Loucy (cell line): ENCODE measurements at regions not wholly inside any gene's neighbourhood (a gene's known extent, or its start where the extent isn't known, plus 50 kb on each side); places are given as distances from the start of the nearest gene placed in this dataset.

Experiments used
- H2AFZ ChIP-seq: fragments of 200-600 bp; sonication (generic); 2 replicates; pipeline ENCODE4 v1.6.0; 2016; ENCODE audit warnings: antibody characterized with exemption, mild to moderate bottlenecking, low read length, moderate library complexity
- H3F3A ChIP-seq: fragments of 200-600 bp; 2 replicates; pipeline ENCODE4 v1.6.0; 2016; ENCODE audit warnings: antibody characterized with exemption, low read depth, mild to moderate bottlenecking
- H3K27me3 ChIP-seq: fragments of 200-600 bp; sonication (generic); 2 replicates; pipeline ENCODE4 v1.6.1; 2014; ENCODE audit warnings: low read length, mild to moderate bottlenecking; ENCODE audit not compliant: insufficient read depth, poor library complexity, severe bottlenecking
- H3K36me3 ChIP-seq: fragments of 200-600 bp; sonication (generic); 2 replicates; pipeline ENCODE4 v1.6.1; 2016; ENCODE audit warnings: low read length; ENCODE audit not compliant: insufficient read depth
- H3K4me1 ChIP-seq: fragments of 200-600 bp; sonication (generic); 2 replicates; pipeline ENCODE4 v1.5.1; 2014; ENCODE audit warnings: low read length, mild to moderate bottlenecking; ENCODE audit not compliant: insufficient read depth, poor library complexity, severe bottlenecking
- H3K4me2 ChIP-seq: fragments of 200-600 bp; sonication (generic); 2 replicates; pipeline ENCODE4 v1.6.0; 2014; ENCODE audit warnings: antibody characterized with exemption, low read length, low read depth, mild to moderate bottlenecking; ENCODE audit not compliant: poor library complexity, severe bottlenecking
- H3K4me3 ChIP-seq: fragments of 200-600 bp; sonication (generic); 2 replicates; pipeline ENCODE4 v1.5.1; 2014; ENCODE audit warnings: low read length, mild to moderate bottlenecking, mixed read lengths; ENCODE audit not compliant: poor library complexity, severe bottlenecking
- H3K79me2 ChIP-seq: fragments of 200-600 bp; sonication (generic); 2 replicates; pipeline ENCODE4 v1.6.1; 2014; ENCODE audit warnings: low read length; ENCODE audit not compliant: insufficient read depth
- H3K9ac ChIP-seq: fragments of 200-600 bp; sonication (generic); 2 replicates; pipeline ENCODE4 v1.6.0; 2014; ENCODE audit warnings: mild to moderate bottlenecking, low read depth, low read length, moderate library complexity; ENCODE audit not compliant: poor library complexity, severe bottlenecking
- H3K9me2 ChIP-seq: fragments of 200-600 bp; sonication (generic); replicated peaks from 2 replicates; pipeline ENCODE4 v1.6.1; 2016; ENCODE audit warnings: low read depth, low read length, mixed read lengths
- H3K9me3 ChIP-seq: fragments of 200-600 bp; sonication (generic); 2 replicates; pipeline ENCODE4 v1.6.1; 2014; ENCODE audit warnings: mild to moderate bottlenecking, antibody characterized with exemption, low read length, low read depth; ENCODE audit not compliant: insufficient read depth
- H4K20me1 ChIP-seq: fragments of 200-600 bp; sonication (generic); 2 replicates; pipeline ENCODE4 v1.6.0; 2014; ENCODE audit warnings: antibody characterized with exemption, low read length, mild to moderate bottlenecking; ENCODE audit not compliant: insufficient read depth, poor library complexity, severe bottlenecking
- EZH2phosphoT487 ChIP-seq: fragments of 200-600 bp; IDR thresholded peaks from 2 replicates; pipeline ENCODE4 v1.6.1; 2018; ENCODE audit warnings: antibody characterized with exemption, mild to moderate bottlenecking, moderate library complexity, borderline replicate concordance
- TF ChIP-seq, protein P1 (sequence below): fragments of 200-600 bp; sonication (generic); conservative IDR thresholded peaks from 2 replicates; pipeline ENCODE4 v1.5.1; 2014; ENCODE audit warnings: mild to moderate bottlenecking, antibody characterized with exemption, low read length

DNA sequence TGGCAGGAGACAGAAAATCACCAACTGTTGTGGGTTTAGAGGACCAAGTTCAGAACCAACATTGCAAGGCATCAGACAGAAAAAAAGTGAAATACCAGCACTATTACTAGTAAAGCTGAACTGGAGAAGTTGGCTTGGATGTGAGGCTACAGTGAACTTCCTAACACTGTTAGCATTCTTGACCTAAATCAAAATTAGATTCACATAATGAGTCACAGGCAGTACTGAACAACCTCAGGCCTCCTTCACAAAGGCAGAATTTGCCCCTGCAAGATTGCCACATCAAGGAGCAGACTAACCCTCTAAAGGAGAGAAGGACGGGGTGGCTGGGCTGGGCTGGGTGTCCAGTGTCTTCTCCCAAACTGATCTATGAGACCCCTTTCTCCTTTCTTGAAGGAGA, 539.7 kb downstream of the SNAPC1 start:
- no peak for TF ChIP-seq EZH2phosphoT487
- TF ChIP-seq, protein P1, sequence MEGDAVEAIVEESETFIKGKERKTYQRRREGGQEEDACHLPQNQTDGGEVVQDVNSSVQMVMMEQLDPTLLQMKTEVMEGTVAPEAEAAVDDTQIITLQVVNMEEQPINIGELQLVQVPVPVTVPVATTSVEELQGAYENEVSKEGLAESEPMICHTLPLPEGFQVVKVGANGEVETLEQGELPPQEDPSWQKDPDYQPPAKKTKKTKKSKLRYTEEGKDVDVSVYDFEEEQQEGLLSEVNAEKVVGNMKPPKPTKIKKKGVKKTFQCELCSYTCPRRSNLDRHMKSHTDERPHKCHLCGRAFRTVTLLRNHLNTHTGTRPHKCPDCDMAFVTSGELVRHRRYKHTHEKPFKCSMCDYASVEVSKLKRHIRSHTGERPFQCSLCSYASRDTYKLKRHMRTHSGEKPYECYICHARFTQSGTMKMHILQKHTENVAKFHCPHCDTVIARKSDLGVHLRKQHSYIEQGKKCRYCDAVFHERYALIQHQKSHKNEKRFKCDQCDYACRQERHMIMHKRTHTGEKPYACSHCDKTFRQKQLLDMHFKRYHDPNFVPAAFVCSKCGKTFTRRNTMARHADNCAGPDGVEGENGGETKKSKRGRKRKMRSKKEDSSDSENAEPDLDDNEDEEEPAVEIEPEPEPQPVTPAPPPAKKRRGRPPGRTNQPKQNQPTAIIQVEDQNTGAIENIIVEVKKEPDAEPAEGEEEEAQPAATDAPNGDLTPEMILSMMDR: no peak

GRCh38 chr14:62303437-62303836, 541.2 kb downstream of the SNAPC1 start:
- no peaks in the 10 kb centered on the region for H3F3A ChIP-seq
- H3K27me3 ChIP-seq: no peaks in the 10 kb centered on the region
- no peaks in the 10 kb centered on the region for H3K79me2 ChIP-seq
- no peaks in the 10 kb centered on the region for H3K9me2 ChIP-seq
- H3K9ac ChIP-seq: no peak overlapping the region
- H4K20me1 ChIP-seq: no peaks in the 10 kb centered on the region
- H3K9me3 ChIP-seq: no peaks in the 10 kb centered on the region
- H3K36me3 ChIP-seq: no peaks in the 10 kb centered on the region
- no peaks in the 10 kb centered on the region for H3K4me1 ChIP-seq
- no peak overlapping the region for H3K4me2 ChIP-seq
- H2AFZ ChIP-seq: no peak overlapping the region
- no peak overlapping the region for H3K4me3 ChIP-seq
- no peak for TF ChIP-seq EZH2phosphoT487
- TF ChIP-seq, protein P1: no peak

More for the DNA sequence above, 539.7 kb downstream of the SNAPC1 start:
- no peaks in the 10 kb centered on the region for H3K79me2 ChIP-seq
- no peak overlapping the region for H3K4me3 ChIP-seq
- no peaks in the 10 kb centered on the region for H3K27me3 ChIP-seq
- H3K4me1 ChIP-seq: no peaks in the 10 kb centered on the region
- no peak overlapping the region for H3K9ac ChIP-seq
- H4K20me1 ChIP-seq: no peaks in the 10 kb centered on the region
- H3K4me2 ChIP-seq: no peak overlapping the region
- no peaks in the 10 kb centered on the region for H3K9me2 ChIP-seq
- no peak overlapping the region for H2AFZ ChIP-seq
- H3F3A ChIP-seq: no peaks in the 10 kb centered on the region
- no peaks in the 10 kb centered on the region for H3K36me3 ChIP-seq
- no peaks in the 10 kb centered on the region for H3K9me3 ChIP-seq

DNA sequence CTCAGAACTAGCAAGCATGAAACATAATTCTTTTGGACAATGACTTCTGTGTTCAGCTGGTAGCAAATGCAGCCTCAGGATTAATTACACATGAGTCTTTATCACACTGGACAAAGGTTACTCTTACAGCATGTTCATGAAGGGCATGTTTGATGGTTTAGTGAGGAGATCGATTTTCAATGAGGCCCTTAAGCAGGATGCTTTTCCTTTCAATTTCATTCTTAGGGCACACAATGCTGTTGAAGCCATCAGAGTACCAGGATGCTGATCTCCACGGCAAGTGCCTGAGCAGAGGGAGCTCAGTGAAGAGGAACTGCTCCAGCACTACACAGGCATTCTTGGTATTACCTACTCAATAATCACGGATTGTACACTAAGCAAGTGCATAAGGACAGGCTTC, 542.0 kb downstream of the SNAPC1 start:
- no peaks in the 10 kb centered on the region for H3K36me3 ChIP-seq
- no peak overlapping the region for H2AFZ ChIP-seq
- H3K9ac ChIP-seq: no peak overlapping the region
- H3F3A ChIP-seq: no peaks in the 10 kb centered on the region
- TF ChIP-seq, protein P1: no peak
- TF ChIP-seq EZH2phosphoT487: no peak
- H4K20me1 ChIP-seq: no peaks in the 10 kb centered on the region
- H3K79me2 ChIP-seq: no peaks in the 10 kb centered on the region
- H3K4me2 ChIP-seq: no peak overlapping the region
- H3K4me1 ChIP-seq: no peaks in the 10 kb centered on the region
- H3K27me3 ChIP-seq: no peaks in the 10 kb centered on the region
- no peaks in the 10 kb centered on the region for H3K9me2 ChIP-seq
- H3K4me3 ChIP-seq: no peak overlapping the region
- H3K9me3 ChIP-seq: no peaks in the 10 kb centered on the region
